GM19238 (cell line): ENCODE measurements at regions not wholly inside any gene's neighbourhood (a gene's known extent, or its start where the extent isn't known, plus 50 kb on each side); places are given as distances from the start of the nearest gene placed in this dataset.

Source experiments
- DNase-seq: peaks from one replicate; pipeline ENCODE4 v3.0.0; 2011; ENCODE audit warnings: low spot score; ENCODE audit not compliant: insufficient read length

DNA sequence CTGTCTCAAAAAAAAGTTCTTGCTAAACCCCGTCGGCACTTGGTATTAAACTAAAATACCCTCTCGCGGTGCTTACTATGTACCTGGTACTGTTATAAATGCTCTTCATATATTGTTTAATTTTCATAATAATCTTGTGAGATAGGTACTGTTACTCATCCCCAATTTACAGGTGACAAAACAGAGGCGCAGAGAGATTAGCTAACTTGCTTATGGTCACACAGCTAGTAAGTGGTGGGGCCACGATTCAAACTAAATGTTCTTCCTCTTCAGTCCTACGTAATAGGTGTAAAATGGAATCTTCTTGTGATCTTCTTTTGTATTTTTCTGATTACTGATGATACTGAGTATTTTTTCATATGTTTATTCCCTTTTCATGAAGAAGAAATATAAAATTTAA, 51.3 kb downstream of the TET3 start:
- DNase-seq, result no peak

GRCh38 chr2:74036450-74037195, 51.9 kb downstream of the TET3 start:
- DNase-seq, result no peak

DNA sequence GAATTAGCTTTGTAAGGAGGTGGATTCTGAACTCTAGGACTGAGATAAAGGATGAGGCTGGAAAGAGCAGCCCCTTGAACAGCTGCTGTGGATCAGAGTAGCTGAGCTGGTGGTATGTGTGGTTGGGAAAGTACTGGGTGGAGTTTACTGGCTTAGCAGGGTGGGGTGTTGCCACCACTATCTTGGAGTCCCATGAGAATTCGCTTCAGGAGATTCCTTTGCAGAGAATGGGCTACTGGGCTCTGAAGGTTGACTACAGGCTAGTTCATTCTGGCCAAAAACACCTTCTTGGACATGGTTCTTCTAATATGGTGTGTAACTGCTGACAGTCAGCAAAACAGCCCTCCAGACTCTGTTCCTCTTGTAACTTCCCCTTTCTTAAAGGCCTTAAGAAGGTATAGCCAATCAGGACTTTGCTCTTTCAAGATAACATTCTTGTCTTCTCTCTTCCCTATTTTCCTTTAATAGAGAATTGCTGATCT, 52.7 kb downstream of the TET3 start:
- peak; percentile 39 for DNase-seq

GRCh38 chr2:74039611-74040010, 54.9 kb downstream of the TET3 start:
- no peak for DNase-seq

- DNase-seq, result no peak
Measured at GRCh38 chr2:74041182-74041581, 56.5 kb downstream of the TET3 start.

- DNase-seq, result no peak
Measured at GRCh38 chr2:74041726-74042125, 57.0 kb downstream of the TET3 start.

GRCh38 chr2:74042606-74043005, 57.9 kb downstream of the TET3 start:
- no peak for DNase-seq

DNA sequence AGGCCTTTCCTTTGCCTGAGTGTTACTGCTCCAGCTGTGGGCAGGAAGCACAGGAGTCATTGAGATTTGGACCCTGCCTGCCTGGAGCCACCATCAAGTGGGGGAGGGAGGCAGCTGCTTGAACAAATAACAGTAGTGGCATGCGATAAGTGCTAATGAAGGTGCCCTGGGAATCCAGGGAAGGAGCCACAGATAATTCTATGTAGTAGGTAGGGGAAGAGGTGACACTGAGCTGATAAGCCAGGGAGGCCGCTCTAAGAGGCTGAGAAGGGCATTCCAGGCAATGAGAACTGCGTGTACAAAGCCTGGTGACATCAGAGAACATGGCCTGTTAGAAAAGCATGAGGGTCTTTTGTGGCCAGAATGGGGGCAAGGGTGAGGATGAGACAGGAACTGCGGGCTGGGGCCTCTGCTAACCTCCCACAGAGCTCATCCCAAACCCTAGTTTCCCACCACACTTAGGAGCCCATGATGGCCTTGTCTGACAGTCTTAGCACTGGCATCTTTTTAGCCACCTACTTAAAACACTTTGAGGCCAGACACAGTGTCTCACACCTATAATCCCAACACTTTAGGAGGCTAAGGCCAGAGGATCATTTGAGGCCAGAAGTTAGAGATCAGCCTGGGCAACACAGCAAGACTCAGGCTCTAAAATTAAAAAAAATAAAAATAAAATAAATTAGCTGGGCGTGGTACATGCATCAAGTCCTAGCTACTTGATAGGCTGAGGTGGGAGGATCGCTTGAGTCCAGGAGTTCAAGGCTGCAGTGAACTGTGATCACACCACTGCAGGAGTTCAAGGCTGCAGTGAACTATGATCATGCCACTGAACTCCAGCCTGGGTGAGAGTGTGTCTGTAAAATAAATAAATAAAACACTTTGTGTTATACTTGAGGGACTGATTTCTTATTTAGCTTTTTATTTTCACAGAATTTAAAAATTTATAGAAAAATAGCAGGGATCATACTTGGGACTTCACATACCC, 58.9 kb downstream of the TET3 start:
- no peak for DNase-seq

- DNase-seq, result no peak
Measured at GRCh38 chr2:74044999-74045398, 60.3 kb downstream of the TET3 start.

- DNase-seq, result no peak
Measured at GRCh38 chr2:74045454-74045853, 60.7 kb downstream of the TET3 start.

DNA sequence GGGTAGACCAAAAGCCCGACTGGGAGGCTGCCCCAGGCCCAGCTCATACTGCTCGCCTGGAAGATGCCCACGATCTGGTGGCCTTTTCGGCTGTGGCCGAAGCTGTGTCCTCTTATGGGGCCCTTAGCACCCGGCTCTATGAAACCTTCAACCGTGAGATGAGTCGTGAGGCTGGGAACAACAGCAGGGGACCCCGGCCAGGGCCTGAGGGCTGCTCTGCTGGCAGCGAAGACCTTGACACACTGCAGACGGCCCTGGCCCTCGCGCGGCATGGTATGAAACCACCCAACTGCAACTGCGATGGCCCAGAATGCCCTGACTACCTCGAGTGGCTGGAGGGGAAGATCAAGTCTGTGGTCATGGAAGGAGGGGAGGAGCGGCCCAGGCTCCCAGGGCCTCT, 61.7 kb downstream of the TET3 start:
- no peak for DNase-seq

GRCh38 chr2:74047152-74047551, 62.4 kb downstream of the TET3 start:
- DNase-seq, result no peak

GRCh38 chr2:74048147-74048546, 63.4 kb downstream of the TET3 start:
- DNase-seq, result no peak

DNA sequence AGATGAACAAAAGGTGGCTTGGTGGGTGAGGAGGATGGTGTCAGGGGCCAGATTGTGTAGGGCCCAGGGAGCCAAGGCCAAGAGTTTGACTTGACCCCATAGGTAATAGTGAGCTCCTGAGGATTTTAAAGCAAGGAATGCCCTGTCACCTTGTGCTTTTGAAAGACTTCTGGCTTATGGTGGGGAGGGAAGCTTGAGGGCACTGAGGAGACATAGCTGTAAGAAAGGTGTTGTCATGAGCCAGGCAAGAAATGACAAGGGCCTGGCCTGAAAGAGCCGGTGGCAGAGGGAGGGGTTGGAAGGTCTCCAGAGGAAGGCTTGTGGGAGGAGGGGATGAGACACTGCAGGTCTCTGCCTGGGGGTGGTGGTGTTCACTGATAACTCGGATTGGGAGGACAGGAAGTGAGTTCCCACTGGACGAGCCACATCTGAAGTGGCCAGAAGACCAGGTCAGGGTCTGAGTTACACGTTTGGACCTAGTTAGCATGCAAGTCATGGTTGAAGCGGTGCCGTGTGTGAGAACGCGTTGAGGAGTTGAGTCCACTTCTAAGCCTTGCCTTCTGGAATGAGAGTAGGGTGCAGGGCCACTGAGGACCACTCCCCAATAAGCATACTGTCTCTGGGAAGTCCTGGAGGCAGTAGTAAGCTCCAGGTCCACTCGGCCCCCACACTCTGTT, 64.3 kb downstream of the TET3 start:
- no peak for DNase-seq

GRCh38 chr2:74050151-74050550, 65.4 kb downstream of the TET3 start:
- DNase-seq, result no peak

GRCh38 chr2:74051504-74051903, 66.8 kb downstream of the TET3 start:
- no peak for DNase-seq

- peak; percentile 33 for DNase-seq
Measured at GRCh38 chr2:74052732-74053710, 68.3 kb downstream of the TET3 start.

- DNase-seq, result no peak
Measured at GRCh38 chr2:74053959-74054715, 69.4 kb downstream of the TET3 start.

DNA sequence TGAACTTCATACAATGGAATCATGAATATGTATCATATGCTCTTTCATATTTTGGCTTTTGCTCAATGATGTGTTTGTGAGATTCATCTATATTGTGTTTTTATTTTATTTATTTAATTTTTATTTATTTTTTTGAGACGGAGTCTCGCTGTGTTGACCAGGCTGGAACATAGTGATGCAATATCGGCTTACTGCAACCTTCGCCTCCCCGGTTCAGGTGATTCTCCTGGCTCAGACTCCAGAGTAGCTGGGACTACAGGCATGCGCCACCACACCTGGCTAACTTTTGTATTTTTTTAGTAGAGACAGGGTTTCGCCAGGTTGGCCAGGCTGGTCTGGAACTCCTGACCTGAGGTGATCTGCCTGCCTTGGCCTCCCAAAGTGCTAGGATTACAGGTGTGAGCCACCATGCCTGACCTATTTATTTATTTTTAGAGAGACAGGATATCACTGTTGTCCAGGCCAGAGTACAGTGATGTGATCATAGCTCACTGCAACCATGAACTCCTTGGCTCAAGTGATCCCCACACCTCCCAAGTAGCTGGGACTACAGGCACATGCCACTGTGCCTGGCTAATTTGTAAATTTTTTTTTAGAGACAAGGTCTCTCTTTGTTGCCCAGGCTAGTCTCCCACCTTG, 74.5 kb downstream of the TET3 start:
- DNase-seq, result no peak
